Natural killer cell treated with Interleukin-12 subunit alpha and Interleukin-12 subunit beta and Interleukin-15 and Interleukin-18, amount 100 ng/mL, for 72 hours (primary cell): ENCODE measurements at regions not wholly inside any gene's neighbourhood (a gene's known extent, or its start where the extent isn't known, plus 50 kb on each side); places are given as distances from the start of the nearest gene placed in this dataset.

ENCODE experiments used
- ATAC-seq, 2 donors: fragments of 150-1000 bp; cut with Tn5 transposase in 1 of 2; sonication (Bioruptor Pico), chemical (Tn5 transposase) in 1 of 2; 2 replicates each; pipeline ENCODE4 v1.10.0; 2021
- DNase-seq: peaks from one replicate; pipeline ENCODE4 v3.0.0; 2022; ENCODE audit warnings: low spot score
- H3K27ac Mint-ChIP-seq, 2 donors: 1 replicate in 1 of 2; 2 replicates in 1 of 2; pipeline ENCODE4 v1.8.0; 2022; ENCODE audit warnings: mixed read lengths in 2 of 2, mild to moderate bottlenecking in 1 of 2, moderate library complexity in 1 of 2
- H3K27me3 Mint-ChIP-seq, 2 donors: 1 replicate in 1 of 2; 2 replicates in 1 of 2; pipeline ENCODE4 v1.8.0; 2022; ENCODE audit warnings: mixed read lengths in 2 of 2
- H3K36me3 Mint-ChIP-seq: one replicate; pipeline ENCODE4 v1.8.0; 2022; ENCODE audit warnings: mixed read lengths
- H3K4me1 Mint-ChIP-seq, 2 donors: 1 replicate in 1 of 2; 2 replicates in 1 of 2; pipeline ENCODE4 v1.8.0; 2022; ENCODE audit warnings: low read depth in 2 of 2, mixed read lengths in 2 of 2, mild to moderate bottlenecking in 1 of 2
- H3K4me3 Mint-ChIP-seq: one replicate; pipeline ENCODE4 v1.8.0; 2022; ENCODE audit warnings: mixed read lengths
- H3K9me3 Mint-ChIP-seq: 2 replicates; pipeline ENCODE4 v1.8.0; 2022; ENCODE audit warnings: mixed read lengths

DNA sequence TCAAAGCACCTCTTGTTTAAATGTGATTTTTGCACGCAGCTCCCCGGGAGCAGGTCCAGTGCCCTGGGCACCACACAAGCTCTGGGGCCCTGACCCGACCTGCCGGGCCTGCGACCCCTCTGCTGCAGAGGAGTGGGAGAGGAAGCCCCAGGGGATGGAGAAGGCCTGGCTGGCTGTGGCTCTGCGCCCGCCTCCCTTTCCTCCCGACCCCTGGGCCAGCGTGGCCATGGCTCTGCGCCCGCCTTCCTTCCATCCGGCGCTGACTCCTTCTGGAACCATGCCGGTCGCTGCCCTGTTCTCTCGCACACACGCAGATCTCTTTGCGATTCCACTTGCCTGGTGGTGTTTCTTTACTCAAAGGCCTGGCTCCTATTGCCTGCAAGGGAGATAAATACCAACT, 166.5 kb upstream of the SALL3 start:
- H3K27ac Mint-ChIP-seq, result no peak overlapping the region
- H3K36me3 Mint-ChIP-seq, result no peaks in the 10 kb centered on the region
- peaks cover 0 to 4% of the 10 kb centered on the region in 2 donors for H3K4me1 Mint-ChIP-seq
- DNase-seq (no peak), ATAC-seq (no peak)
- H3K4me3 Mint-ChIP-seq, result no peak overlapping the region
- peaks cover 5% of the 10 kb centered on the region for H3K9me3 Mint-ChIP-seq
- H3K27me3 Mint-ChIP-seq, result peaks cover 10 to 13% of the 10 kb centered on the region in 2 donors

DNA sequence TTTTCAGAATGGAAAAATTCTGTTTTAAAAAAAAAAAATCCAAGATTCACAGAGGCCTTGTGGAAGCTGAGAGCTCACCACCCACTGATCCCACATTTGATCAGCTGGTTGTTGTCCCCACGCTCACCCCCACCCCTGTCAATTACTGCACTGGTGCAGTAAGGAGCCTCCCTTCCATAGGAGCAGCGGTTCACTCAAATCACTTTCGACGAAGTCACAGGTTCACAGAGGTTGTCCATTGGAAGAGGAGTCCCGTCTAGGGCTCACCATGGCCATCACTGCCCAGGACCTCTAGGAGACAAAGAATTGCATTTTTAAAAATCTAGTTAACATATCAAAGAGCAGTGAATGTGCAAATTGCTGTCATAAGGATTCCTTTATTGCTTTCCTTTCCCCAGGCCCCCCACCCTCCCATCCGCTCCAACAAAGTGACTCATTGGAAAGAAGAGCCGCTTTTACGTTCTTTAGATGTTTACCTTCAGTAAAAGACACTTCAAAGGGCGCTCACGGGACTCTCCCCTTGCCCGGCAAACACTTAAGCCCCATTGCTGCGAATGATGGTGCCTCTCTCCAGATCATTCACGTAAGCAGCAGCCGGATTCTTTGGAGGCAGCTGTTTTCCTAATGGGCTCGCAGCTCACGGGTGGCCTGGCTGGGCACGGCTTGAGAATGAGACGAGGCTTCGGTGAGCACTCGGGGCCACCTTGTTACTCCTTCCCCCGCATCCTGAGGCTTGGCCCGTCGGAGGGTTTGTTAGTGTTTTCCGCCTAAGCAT, 165.5 kb upstream of the SALL3 start:
- Mint-ChIP-seq H3K9me3 (peaks cover 5% of the 10 kb centered on the region), H3K36me3 (no peaks in the 10 kb centered on the region), H3K4me3 (no peak overlapping the region), H3K27ac (no peak overlapping the region), H3K27me3 (peaks cover 10 to 13% of the 10 kb centered on the region in 2 donors), H3K4me1 (peaks cover 0 to 4% of the 10 kb centered on the region in 2 donors)
- DNase-seq (no peak), ATAC-seq (no peak)

DNA sequence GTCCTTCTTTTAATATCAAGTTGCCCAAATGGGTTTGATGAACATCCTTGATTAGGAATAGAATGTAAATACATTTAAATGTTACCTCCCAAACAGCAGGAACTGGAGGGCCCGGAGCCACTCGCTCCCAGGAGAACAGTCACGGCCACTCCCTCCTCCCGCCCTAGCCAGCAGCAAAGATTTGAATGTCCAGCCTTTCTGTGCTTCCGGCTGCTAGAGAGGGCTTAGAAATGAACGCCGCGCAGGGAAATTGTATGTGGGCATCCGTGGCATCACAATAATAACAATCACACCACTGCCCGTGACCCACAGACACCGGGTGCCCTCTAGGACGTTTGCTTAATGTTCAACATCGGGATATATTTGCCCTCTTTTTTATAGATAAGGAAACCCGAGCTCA, 164.9 kb upstream of the SALL3 start:
- H3K27ac Mint-ChIP-seq, result no peak overlapping the region
- DNase-seq (no peak), ATAC-seq (no peak)
- peaks cover 0 to 4% of the 10 kb centered on the region in 2 donors for H3K4me1 Mint-ChIP-seq
- H3K36me3 Mint-ChIP-seq, result no peaks in the 10 kb centered on the region
- H3K9me3 Mint-ChIP-seq, result peaks cover 4% of the 10 kb centered on the region
- peaks cover 10 to 13% of the 10 kb centered on the region in 2 donors for H3K27me3 Mint-ChIP-seq
- no peak overlapping the region for H3K4me3 Mint-ChIP-seq

DNA sequence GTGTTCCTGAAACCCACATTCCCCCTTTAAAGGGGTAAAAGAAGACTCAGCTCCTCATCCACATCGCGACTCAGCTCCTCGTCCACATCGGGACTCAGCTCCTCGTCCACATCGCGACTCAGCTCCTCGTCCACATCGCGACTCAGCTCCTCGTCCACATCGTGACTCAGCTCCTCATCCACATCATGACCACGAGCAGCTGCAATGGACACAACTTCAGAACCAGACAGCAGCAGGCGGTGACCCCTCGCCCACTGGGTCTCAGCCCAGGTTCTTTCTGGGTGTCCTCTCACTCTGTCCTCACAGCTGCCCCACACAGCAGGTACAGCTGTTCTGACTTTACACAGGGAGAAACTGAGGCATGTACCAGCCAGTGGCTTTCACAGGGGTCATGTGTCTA, 163.5 kb upstream of the SALL3 start:
- Mint-ChIP-seq H3K36me3 (no peaks in the 10 kb centered on the region), H3K27ac (no peak overlapping the region), H3K4me1 (no peaks in the 10 kb centered on the region), H3K9me3 (no peaks in the 10 kb centered on the region), H3K4me3 (no peak overlapping the region), H3K27me3 (peaks cover 13 to 14% of the 10 kb centered on the region in 2 donors)
- no peak for ATAC-seq
- DNase-seq, result no peak

DNA sequence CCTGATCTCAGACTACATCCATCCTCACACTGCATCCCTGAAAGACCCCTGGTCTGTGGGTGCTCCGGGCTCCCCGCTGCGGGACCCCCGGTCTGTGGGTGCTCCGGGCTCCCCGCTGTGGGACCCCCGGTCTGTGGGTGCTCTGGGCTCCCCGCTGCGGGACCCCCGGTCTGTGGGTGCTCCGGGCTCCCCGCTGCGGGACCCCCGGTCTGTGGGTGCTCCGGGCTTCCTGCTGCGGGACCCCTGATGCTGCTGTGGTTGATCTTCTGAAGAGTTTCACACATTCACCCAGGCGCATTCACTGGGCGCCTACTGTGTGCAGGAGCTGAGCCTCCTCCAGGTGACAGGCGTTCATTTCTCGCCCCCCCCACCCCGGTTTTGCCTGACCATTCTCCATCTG, 162.7 kb upstream of the SALL3 start:
- Mint-ChIP-seq H3K9me3 (no peaks in the 10 kb centered on the region), H3K27me3 (peaks cover 13 to 14% of the 10 kb centered on the region in 2 donors), H3K36me3 (no peaks in the 10 kb centered on the region), H3K4me1 (no peaks in the 10 kb centered on the region), H3K4me3 (no peak overlapping the region), H3K27ac (no peak overlapping the region)
- DNase-seq, result no peak
- ATAC-seq, result no peak

DNA sequence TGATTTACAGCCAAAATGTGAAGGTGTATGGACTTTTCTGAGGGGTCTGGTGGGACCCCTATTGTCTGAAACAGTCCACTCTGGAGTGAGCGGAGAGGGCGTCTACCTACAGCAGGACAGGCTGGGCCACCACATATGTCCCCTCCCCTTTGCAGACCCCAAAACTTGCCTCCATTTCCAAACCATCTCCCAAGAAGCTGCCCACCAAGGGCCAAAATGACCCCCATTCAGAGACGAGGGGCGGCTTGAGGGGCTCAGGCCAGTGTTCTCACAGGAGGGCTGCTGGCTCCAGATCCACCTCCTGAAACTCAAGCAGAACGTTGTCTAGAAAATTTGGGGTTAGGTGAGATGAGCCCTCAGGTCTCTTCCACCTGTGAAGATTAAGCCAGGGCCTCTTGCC, 161.1 kb upstream of the SALL3 start:
- peaks cover 8 to 9% of the 10 kb centered on the region in 2 donors for H3K27me3 Mint-ChIP-seq
- no peak overlapping the region for H3K27ac Mint-ChIP-seq
- no peaks in the 10 kb centered on the region for H3K9me3 Mint-ChIP-seq
- ATAC-seq (no peak), DNase-seq (no peak)
- H3K36me3 Mint-ChIP-seq, result no peaks in the 10 kb centered on the region
- H3K4me1 Mint-ChIP-seq, result no peaks in the 10 kb centered on the region
- H3K4me3 Mint-ChIP-seq, result no peak overlapping the region

DNA sequence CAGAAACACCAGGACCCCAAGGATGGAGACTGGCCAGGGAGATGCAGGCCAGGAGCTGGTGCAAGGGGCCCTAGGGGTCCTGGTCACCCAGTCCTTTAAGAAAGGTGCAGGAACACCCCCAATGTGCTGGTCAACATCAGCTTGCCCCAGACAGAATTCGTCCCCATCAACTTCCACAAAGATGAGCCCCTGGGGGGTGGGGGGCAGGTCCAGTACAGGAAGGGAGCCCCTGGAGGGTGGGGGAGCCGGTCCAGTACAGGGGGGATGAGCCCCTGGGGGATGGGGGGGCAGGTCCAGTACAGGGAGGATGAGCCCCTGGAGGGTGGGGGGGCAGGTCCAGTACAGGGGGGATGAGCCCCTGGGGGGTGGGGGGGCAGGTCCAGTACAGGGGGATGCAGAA, 160.7 kb upstream of the SALL3 start:
- no peak for DNase-seq
- no peaks in the 10 kb centered on the region for H3K9me3 Mint-ChIP-seq

DNA sequence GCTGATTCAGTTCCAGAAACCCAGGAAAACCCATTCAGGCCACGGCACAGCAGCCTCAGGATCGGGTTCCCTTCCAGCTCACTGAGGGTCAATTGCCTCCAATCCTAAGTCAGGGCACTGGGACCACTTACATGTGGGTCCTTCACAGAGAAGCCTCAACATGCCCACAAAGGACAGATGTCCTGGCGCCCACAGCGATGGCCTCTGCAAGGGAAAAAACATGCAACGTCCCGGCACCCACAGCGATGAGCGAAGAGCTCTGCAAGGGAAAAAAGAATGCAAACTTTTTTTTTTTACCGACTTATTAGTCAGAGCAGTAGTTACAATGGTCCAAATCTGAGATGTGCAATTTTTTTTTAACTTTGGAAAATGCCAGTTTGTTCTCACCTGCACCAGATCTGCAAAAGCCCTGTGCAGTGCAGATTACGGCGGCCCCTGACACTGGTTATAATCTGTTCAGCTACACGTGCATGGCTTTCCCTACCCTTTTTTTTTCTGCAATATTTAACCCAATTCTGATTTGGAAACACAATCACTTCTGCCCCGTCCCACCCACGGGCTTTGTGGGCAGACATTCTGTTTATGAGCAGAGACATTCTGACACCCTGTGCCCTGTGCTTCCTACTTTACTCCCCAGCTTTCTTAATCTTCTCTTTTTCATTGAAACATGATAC, 159.3 kb upstream of the SALL3 start:
- Mint-ChIP-seq H3K27ac (no peak overlapping the region), H3K4me1 (no peaks in the 10 kb centered on the region), H3K27me3 (peaks cover 7% of the 10 kb centered on the region in 2 donors), H3K9me3 (no peaks in the 10 kb centered on the region), H3K36me3 (no peaks in the 10 kb centered on the region), H3K4me3 (no peak overlapping the region)
- DNase-seq (no peak), ATAC-seq (no peak)

More for the DNA sequence above, 160.7 kb upstream of the SALL3 start:
- no peak overlapping the region for H3K4me3 Mint-ChIP-seq
- H3K27ac Mint-ChIP-seq, result no peak overlapping the region
- no peak for ATAC-seq
- no peaks in the 10 kb centered on the region for H3K36me3 Mint-ChIP-seq
- H3K4me1 Mint-ChIP-seq, result no peaks in the 10 kb centered on the region
- peaks cover 8 to 11% of the 10 kb centered on the region in 2 donors for H3K27me3 Mint-ChIP-seq

DNA sequence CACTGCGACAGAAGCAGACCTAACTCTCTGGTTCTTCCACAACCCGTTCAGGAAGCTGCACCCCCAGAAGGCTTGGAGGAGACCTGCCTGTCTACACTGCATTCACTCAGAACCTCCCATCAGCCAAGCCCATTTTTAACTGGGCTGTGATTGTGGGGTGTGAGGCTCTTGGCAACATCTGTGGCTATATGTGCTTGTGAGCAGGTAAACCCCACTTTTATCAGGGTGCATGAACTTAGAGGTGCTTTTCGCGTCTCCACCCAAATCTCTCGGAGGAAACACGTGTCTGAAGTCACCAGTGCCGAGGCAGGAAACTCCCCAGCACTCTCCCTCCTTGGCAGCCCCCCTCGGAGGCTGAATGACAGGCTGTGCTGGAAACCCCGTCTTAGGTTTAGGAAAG, 158.2 kb upstream of the SALL3 start:
- no peak overlapping the region for H3K4me3 Mint-ChIP-seq
- ATAC-seq (no peak), DNase-seq (no peak)
- H3K27me3 Mint-ChIP-seq, result peaks cover 5 to 9% of the 10 kb centered on the region in 2 donors
- H3K9me3 Mint-ChIP-seq, result no peaks in the 10 kb centered on the region
- no peaks in the 10 kb centered on the region for H3K4me1 Mint-ChIP-seq
- H3K27ac Mint-ChIP-seq, result no peak overlapping the region
- no peaks in the 10 kb centered on the region for H3K36me3 Mint-ChIP-seq

DNA sequence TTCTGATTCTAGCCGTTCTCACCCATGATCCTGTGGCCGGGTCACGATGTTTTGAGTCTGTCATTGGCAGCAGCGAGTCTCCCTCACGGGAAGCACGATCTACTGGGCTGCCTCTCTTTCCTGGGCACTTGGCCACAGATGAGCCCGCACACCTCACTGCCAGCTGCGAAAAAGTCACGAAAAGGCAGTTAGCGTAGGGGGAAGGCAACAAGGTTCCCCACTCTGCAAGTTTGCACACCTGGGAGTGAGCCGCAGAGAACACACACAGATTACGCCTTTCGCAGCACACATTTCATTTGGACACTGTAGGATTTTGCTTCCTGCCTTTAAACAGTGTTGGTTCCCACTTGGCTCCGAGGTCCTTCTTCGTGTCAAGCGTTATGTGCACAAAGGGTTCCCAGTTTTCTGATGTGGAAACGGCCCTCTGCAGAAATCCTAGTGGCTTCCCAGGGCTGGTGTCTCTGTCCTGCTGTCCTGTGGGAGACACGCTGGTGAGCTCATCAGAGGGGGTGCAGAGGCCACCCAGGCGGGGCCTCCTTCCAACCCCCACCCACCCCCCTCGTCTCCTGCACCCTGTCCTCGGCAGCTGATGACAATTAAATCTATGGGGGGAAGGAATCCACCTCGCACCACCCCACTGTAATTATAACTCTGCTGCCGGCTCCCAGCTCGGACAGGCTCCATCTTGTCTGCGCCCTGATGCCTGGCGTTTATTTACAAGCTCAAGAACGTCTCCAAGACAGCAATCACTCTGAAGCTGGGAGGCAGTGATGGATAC, 157.3 kb upstream of the SALL3 start:
- H3K9me3 Mint-ChIP-seq, result no peaks in the 10 kb centered on the region
- DNase-seq, result no peak
- no peak overlapping the region for H3K27ac Mint-ChIP-seq
- no peaks in the 10 kb centered on the region for H3K36me3 Mint-ChIP-seq
- H3K4me1 Mint-ChIP-seq, result no peaks in the 10 kb centered on the region
- peaks cover 5 to 9% of the 10 kb centered on the region in 2 donors for H3K27me3 Mint-ChIP-seq
- no peak for ATAC-seq
- H3K4me3 Mint-ChIP-seq, result no peak overlapping the region

DNA sequence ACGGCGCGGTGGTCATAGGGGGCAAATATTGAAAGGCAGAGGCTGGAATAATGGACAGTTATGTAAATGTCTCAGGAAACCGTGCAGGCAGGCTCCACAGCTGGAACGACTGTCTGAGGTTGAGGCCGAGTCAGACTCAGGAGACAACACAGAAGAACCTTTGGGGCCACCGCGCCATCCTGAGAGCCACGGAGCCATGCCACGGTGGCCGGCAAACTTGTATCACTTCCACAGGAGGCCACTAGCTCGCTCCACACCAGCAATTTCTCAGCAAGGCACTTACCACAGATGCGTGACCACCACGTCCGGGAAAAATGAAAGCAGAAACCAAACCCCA, 156.7 kb upstream of the SALL3 start:
- no peaks in the 10 kb centered on the region for H3K4me1 Mint-ChIP-seq
- H3K36me3 Mint-ChIP-seq, result no peaks in the 10 kb centered on the region
- DNase-seq (no peak), ATAC-seq (no peak)
- H3K4me3 Mint-ChIP-seq, result no peak overlapping the region
- H3K9me3 Mint-ChIP-seq, result no peaks in the 10 kb centered on the region
- H3K27ac Mint-ChIP-seq, result no peak overlapping the region
- peaks cover 5 to 12% of the 10 kb centered on the region in 2 donors for H3K27me3 Mint-ChIP-seq

DNA sequence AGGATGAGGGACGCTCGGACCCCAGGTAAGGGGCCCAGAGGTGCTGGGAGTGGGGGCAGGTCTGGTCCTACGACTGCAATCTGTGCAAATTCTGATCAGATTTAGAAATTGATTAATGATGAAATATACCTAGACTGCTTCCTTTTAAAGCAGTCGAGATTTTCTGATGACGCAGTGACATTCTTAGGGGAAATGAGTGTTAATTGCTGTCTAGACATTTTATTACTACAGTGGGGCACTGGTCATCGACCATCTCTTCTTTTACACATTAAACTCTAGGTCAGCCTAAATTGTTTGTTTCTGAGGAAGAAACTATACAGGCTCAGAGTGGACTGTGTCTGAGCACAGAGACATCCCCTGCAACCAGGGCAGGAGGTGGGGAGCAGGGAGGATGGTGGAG, 154.4 kb upstream of the SALL3 start:
- no peak overlapping the region for H3K4me3 Mint-ChIP-seq
- no peaks in the 10 kb centered on the region for H3K36me3 Mint-ChIP-seq
- H3K27ac Mint-ChIP-seq, result no peak overlapping the region
- DNase-seq, result no peak
- H3K27me3 Mint-ChIP-seq, result peaks cover 5 to 12% of the 10 kb centered on the region in 2 donors
- H3K9me3 Mint-ChIP-seq, result no peaks in the 10 kb centered on the region
- no peaks in the 10 kb centered on the region for H3K4me1 Mint-ChIP-seq
- ATAC-seq, result no peak

DNA sequence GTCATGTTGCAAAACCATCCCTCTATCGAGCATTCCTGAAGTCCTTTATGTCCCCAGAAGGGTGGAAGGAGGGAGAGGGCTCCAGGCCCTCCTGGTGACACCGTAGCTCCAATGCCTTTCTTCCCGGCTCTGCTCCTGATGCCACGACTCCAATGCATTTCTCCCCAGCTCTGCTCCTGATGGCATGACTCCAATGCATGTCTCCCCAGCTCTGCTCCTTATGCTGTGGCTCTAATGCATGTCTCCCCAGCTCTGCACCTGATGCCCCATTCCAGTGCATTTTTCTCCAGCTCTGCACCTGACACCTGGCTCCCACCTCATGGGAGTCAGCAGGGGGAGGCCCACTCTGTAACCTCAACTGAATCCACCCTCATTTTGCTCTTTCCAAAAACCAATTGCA, 153.0 kb upstream of the SALL3 start:
- no peak for ATAC-seq
- Mint-ChIP-seq H3K9me3 (no peaks in the 10 kb centered on the region), H3K36me3 (no peaks in the 10 kb centered on the region), H3K4me1 (no peaks in the 10 kb centered on the region), H3K4me3 (no peak overlapping the region), H3K27ac (no peak overlapping the region), H3K27me3 (peaks cover 5 to 8% of the 10 kb centered on the region in 2 donors)
- DNase-seq, result no peak

DNA sequence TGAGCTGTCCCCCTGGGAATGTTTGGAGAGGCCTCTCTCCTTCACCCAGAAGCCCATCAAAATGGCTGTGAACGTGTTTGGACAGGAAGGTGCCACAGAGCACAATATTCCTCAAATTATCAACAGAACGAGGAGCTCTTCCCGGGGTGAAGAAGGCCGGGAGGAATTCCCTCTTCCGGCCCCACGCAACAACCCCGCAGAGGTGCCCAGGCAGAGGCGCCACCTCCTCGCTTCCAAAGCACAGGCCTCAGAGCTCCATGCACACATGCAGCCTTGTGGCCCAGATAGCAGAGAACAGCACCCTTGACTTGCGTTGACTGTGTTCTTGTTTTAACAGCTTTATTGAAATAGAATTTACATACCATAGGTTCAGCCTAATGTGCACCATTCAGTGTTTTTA, 152.5 kb upstream of the SALL3 start:
- H3K9me3 Mint-ChIP-seq, result no peaks in the 10 kb centered on the region
- no peaks in the 10 kb centered on the region for H3K4me1 Mint-ChIP-seq
- peaks cover 5 to 8% of the 10 kb centered on the region in 2 donors for H3K27me3 Mint-ChIP-seq
- H3K4me3 Mint-ChIP-seq, result no peak overlapping the region
- no peaks in the 10 kb centered on the region for H3K36me3 Mint-ChIP-seq
- H3K27ac Mint-ChIP-seq, result no peak overlapping the region
- DNase-seq (no peak), ATAC-seq (no peak)
